Adrenal gland (tissue), 9 donors: ENCODE measurements at regions not wholly inside any gene's neighbourhood (a gene's known extent, or its start where the extent isn't known, plus 50 kb on each side); places are given as distances from the start of the nearest gene placed in this dataset.

Source experiments
- DNase-seq, 7 donors: peaks; one replicate each; pipeline ENCODE4 v3.0.0-alpha.2; 2019 to 2020
- H3K27ac ChIP-seq, 5 donors: fragments of 200-600 bp; sonication (generic) in 4 of 5; 1 replicate in 3 of 5; 2 replicates in 2 of 5; pipeline versions ENCODE4 v1.5.1 to v1.8.0; 2016 to 2020; ENCODE audit warnings: mild to moderate bottlenecking in 1 of 5
- H3K27me3 ChIP-seq: fragments of 200-600 bp; 2 replicates; pipeline ENCODE4 v1.8.0; 2021
- H3K36me3 ChIP-seq, 2 donors: fragments of 200-600 bp; replicated peaks in 1 of 2; 1 replicate in 1 of 2; 2 replicates in 1 of 2; pipeline versions ENCODE4 v1.5.1 to v1.8.0; 2018 to 2022
- H3K4me1 ChIP-seq, 2 donors: fragments of 200-600 bp; replicated peaks in 1 of 2; 1 replicate in 1 of 2; 2 replicates in 1 of 2; pipeline versions ENCODE4 v1.5.1 to v1.8.0; 2018 to 2021
- H3K4me3 ChIP-seq, 4 donors: fragments of 200-600 bp; sonication (generic) in 3 of 4; one replicate each; pipeline ENCODE4 v1.5.1; 2016 to 2018
- H3K9me3 ChIP-seq, 3 donors: fragments of 200-600 bp; sonication (generic) in 1 of 3; replicated peaks in 1 of 3; 1 replicate in 2 of 3; 2 replicates in 1 of 3; pipeline versions ENCODE4 v1.5.1 to v1.8.0; 2016 to 2021
- POLR2A ChIP-seq, 2 donors: fragments of 450-650 bp; IDR thresholded peaks; one replicate each; pipeline ENCODE4 v1.6.1; 2017; ENCODE audit warnings: antibody characterized with exemption in 2 of 2, mild to moderate bottlenecking in 2 of 2, moderate library complexity in 1 of 2
- WGBS, 4 donors: extraction: QIAGEN DNeasy Blood & Tissue Kit in 2 of 4; methylation state at CpG; one replicate each; pipeline versions ENCODE4 v1.1.5 to v1.1.7; 2013 to 2017; 5-methylcytosine and 5-hydroxymethylcytosine counted together
- intact Hi-C, 2 donors: fragments of 100-400 bp; cut with DNase I; formaldehyde crosslinking; loops; one replicate each; pipeline versions ENCODE4 v1.14.1 to v1.15.0; 2022 to 2023
- TF ChIP-seq, protein P1 (sequence below), 6 experiments: fragments of 450-650 bp in 4 of 6; fragments of 200-600 bp in 2 of 6; sonication (generic) in 1 of 6; IDR thresholded peaks; 1 replicate in 5 of 6; 2 replicates in 1 of 6; pipeline versions ENCODE4 v1.5.1 to v1.8.0; 2016 to 2021; ENCODE audit warnings: antibody characterized with exemption in 6 of 6, mild to moderate bottlenecking in 2 of 6, moderate library complexity in 1 of 6
- donor health status: healthy with polysubstance abuse.
- donor health status: Bipolar disorder and iron deficiency.
- donor health status: DM: yes; HTN: yes; CAD: no.
- donor health status: DM: no; HTN: no; CAD: no.
- donor health status: DM: no; HTN: no; CAD: no.

- H3K27me3 ChIP-seq: peaks cover 2% of the 10 kb centered on the region
Measured at GRCh38 chr16:86819533-86819892, 241.2 kb downstream of the FOXL1 start.

DNA sequence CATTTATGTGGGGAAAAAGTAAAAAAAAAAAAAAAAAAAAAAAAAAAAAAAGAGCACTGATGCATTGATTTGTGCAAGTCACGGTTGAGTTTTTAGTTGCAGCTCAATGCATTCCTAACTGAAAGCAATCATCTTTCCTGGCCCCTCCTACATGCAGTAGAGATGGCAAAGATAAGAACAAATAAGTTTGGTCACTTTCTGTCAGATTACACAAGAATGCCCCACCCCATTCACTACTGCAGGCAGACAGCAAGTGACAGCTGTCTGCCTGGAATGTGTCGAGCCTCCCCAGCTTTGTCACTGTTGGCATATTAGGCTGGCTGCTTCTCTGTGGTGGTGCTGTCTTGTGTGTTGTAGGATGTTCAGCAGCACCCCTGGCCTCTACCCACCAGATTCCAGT, 243.5 kb downstream of the FOXL1 start:
- Histone ChIP-seq H3K4me1 (no peaks in the 10 kb centered on the region), H3K4me3 (no peak overlapping the region), H3K27me3 (peaks cover 9% of the 10 kb centered on the region), H3K36me3 (no peaks in the 10 kb centered on the region), H3K27ac (no peak overlapping the region), H3K9me3 (no peaks in the 10 kb centered on the region)
- intact Hi-C loops: no loop called here
- TF ChIP-seq POLR2A (IDR thresholded peaks at IDR 0.05): no peak
- TF ChIP-seq, protein P1, sequence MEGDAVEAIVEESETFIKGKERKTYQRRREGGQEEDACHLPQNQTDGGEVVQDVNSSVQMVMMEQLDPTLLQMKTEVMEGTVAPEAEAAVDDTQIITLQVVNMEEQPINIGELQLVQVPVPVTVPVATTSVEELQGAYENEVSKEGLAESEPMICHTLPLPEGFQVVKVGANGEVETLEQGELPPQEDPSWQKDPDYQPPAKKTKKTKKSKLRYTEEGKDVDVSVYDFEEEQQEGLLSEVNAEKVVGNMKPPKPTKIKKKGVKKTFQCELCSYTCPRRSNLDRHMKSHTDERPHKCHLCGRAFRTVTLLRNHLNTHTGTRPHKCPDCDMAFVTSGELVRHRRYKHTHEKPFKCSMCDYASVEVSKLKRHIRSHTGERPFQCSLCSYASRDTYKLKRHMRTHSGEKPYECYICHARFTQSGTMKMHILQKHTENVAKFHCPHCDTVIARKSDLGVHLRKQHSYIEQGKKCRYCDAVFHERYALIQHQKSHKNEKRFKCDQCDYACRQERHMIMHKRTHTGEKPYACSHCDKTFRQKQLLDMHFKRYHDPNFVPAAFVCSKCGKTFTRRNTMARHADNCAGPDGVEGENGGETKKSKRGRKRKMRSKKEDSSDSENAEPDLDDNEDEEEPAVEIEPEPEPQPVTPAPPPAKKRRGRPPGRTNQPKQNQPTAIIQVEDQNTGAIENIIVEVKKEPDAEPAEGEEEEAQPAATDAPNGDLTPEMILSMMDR (IDR thresholded peaks at IDR 0.05): no peak
- WGBS, 4 donors: 85 to 92% (median 87%) methylated on average over 2 of the region's 2 CpGs
- DNase-seq: no peak

More at GRCh38 chr16:86819533-86819892, 241.2 kb downstream of the FOXL1 start:
- Histone ChIP-seq H3K4me3 (no peak overlapping the region), H3K27ac (no peak overlapping the region), H3K36me3 (no peaks in the 10 kb centered on the region), H3K4me1 (no peaks in the 10 kb centered on the region), H3K9me3 (no peaks in the 10 kb centered on the region)
- no peak for DNase-seq
- intact Hi-C loops: no loop called here
- no peak for TF ChIP-seq POLR2A (IDR thresholded peaks at IDR 0.05)
- TF ChIP-seq, protein P1 (IDR thresholded peaks at IDR 0.05): no peak
- 23 to 49% (median 31%) methylated on average over 2 to 4 of the region's 4 CpGs for WGBS, 4 donors

DNA sequence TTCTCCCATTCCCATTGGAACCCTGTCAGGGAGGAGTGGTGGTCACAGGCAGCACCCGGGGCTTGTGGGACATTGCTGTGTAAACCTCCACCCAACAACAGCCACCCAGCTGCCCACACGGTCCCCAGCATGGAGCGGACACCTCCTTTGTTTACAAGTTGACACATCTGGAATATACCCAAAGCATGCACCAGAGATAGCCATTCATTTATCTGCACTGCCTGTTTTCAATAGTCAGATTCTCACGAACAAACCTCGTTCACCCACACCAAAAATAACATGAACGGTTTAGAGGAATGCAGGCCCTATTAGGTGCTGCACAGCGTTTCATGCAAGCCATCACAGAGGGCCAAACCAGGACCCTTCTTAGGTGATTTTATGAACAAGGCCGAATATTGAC, 244.8 kb downstream of the FOXL1 start:
- no peaks in the 10 kb centered on the region for H3K4me1 ChIP-seq
- no peaks in the 10 kb centered on the region for H3K36me3 ChIP-seq
- intact Hi-C loops: no loop called here
- TF ChIP-seq, protein P1 (IDR thresholded peaks at IDR 0.05): no peak
- no peak for TF ChIP-seq POLR2A (IDR thresholded peaks at IDR 0.05)
- no peak overlapping the region for H3K4me3 ChIP-seq
- no peak overlapping the region for H3K27ac ChIP-seq
- H3K27me3 ChIP-seq: peaks cover 13% of the 10 kb centered on the region
- whole genome bisulfite sequencing, 4 donors: 74 to 86% (median 83%) methylated on average over 6 to 8 of the region's 8 CpGs
- no peaks in the 10 kb centered on the region for H3K9me3 ChIP-seq
- DNase-seq: no peak

DNA sequence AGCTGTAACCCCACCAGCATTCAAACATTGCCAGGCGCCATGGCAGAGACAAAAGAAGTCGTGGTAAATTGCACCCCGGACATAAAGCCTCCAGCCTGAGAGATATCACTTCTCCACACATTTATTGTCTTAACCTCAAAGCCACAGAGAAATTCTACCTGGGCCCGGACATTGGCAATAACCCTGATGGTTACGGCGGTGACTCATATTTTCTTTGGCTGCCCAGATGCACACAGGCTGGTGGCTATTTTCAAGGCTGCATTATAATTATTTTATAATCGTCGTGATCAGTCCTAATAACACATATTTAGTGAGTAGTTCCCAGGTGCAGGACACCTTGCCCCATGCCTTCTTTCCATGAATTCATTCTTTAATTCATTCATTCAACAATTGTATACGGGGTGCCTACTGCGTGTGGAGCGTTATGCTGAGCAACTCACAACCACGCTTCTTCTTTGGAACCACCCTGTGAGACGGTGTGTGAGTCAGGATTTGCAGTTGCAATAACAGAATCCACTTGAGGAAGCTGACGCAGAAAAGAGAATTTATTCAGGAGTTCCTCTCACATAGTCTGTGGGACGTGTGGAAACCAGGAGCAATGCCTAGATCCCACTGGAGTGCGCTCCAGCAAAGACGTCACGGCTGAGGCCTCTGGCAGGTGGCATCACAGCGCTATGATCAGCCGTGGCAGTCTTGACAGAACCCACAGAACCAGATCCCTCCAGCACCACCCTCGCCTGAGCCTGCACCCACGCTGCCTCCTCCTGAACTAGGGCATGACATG, 245.7 kb downstream of the FOXL1 start:
- Histone ChIP-seq H3K9me3 (no peaks in the 10 kb centered on the region), H3K36me3 (no peaks in the 10 kb centered on the region), H3K27ac (no peak overlapping the region), H3K27me3 (peaks cover 19% of the 10 kb centered on the region), H3K4me3 (no peak overlapping the region), H3K4me1 (no peaks in the 10 kb centered on the region)
- intact Hi-C loops: no loop called here
- TF ChIP-seq, protein P1 (IDR thresholded peaks at IDR 0.05): no peak
- TF ChIP-seq POLR2A (IDR thresholded peaks at IDR 0.05): no peak
- DNase-seq: no peak
- 72 to 85% (median 81%) methylated on average over 19 to 22 of the region's 22 CpGs for WGBS, 4 donors
